Testis (tissue), 2 donors: ENCODE measurements at regions not wholly inside any gene's neighbourhood (a gene's known extent, or its start where the extent isn't known, plus 50 kb on each side); places are given as distances from the start of the nearest gene placed in this dataset.

Source experiments
- DNase-seq: peaks from one replicate; pipeline ENCODE4 v3.0.0-alpha.2; 2019
- H3K27ac ChIP-seq, 2 donors: fragments of 200-600 bp; sonication (generic); one replicate each; pipeline ENCODE4 v1.5.1; 2019
- H3K27me3 ChIP-seq: fragments of 200-600 bp; sonication (generic); one replicate; pipeline ENCODE4 v1.5.1; 2019
- H3K36me3 ChIP-seq: fragments of 200-600 bp; sonication (generic); one replicate; pipeline ENCODE4 v1.5.1; 2017; ENCODE audit warnings: low read depth; ENCODE audit errors: missing control alignments
- H3K4me1 ChIP-seq: fragments of 200-600 bp; sonication (generic); one replicate; pipeline ENCODE4 v1.5.1; 2019
- H3K4me3 ChIP-seq, 2 donors: fragments of 200-600 bp; sonication (generic); one replicate each; pipeline ENCODE4 v1.5.1; 2017 to 2019
- H3K9me3 ChIP-seq: fragments of 200-600 bp; sonication (generic); one replicate; pipeline ENCODE4 v1.5.1; 2017
- POLR2A ChIP-seq: fragments of 450-650 bp; IDR thresholded peaks from one replicate; pipeline ENCODE4 v1.6.1; 2017; ENCODE audit warnings: antibody characterized with exemption, mild to moderate bottlenecking, moderate library complexity
- WGBS, 2 donors: methylation state at CpG; one replicate each; pipeline ENCODE4 v1.1.5; 2018; 5-methylcytosine and 5-hydroxymethylcytosine counted together
- intact Hi-C: fragments of 100-400 bp; cut with DNase I; formaldehyde crosslinking; loops from one replicate; pipeline ENCODE4 v1.15.1; 2023; ENCODE audit warnings: low total_unique reads
- TF ChIP-seq, protein P1 (sequence below), 3 experiments: fragments of 450-650 bp in 2 of 3; fragments of 200-600 bp in 1 of 3; sonication (generic) in 1 of 3; IDR thresholded peaks; one replicate each; pipeline ENCODE4 v1.5.1; 2016 to 2019; ENCODE audit warnings: antibody characterized with exemption in 3 of 3, mild to moderate bottlenecking in 2 of 3, moderate library complexity in 1 of 3

DNA sequence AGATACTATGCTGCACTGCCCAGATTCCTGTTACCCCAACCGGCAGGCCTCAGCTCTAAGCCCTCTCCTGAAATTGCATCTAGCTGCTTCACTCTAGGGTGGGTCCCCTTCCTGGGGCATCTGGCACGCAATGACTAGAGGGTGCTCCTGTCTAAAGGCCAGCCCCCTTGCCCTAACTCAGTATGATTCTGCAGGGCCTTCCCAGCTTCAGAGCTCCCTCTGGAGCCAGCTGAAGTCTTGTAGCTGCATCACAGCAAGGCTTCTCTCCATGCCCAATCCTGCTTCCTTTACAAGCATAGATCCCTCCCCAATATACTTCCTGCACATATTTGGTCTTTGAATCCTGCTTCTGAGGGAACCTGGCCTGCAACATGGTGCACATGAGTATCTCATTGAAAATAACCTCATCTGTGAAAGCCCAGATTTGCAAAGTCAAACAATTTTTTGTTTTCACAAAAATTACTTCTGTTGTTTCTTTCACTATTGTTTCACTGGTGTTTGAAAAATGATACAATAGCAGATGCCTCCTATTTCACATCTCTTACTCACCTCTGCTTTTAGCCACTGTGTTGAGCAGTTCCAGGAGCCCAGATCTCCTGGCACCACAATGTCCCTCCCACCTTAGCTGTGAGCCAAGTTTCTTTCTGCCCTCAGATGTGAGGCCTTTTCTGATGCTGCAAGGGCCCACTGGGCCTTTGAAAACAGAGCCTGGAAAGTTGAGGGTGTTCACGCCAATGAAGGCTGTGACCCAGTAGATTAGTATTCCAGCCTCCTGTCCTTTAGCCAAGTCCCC, 169.5 kb upstream of the EGLN3 start:
- intact Hi-C loops, result no loop called here
- TF ChIP-seq POLR2A, result no peak
- TF ChIP-seq, protein P1, sequence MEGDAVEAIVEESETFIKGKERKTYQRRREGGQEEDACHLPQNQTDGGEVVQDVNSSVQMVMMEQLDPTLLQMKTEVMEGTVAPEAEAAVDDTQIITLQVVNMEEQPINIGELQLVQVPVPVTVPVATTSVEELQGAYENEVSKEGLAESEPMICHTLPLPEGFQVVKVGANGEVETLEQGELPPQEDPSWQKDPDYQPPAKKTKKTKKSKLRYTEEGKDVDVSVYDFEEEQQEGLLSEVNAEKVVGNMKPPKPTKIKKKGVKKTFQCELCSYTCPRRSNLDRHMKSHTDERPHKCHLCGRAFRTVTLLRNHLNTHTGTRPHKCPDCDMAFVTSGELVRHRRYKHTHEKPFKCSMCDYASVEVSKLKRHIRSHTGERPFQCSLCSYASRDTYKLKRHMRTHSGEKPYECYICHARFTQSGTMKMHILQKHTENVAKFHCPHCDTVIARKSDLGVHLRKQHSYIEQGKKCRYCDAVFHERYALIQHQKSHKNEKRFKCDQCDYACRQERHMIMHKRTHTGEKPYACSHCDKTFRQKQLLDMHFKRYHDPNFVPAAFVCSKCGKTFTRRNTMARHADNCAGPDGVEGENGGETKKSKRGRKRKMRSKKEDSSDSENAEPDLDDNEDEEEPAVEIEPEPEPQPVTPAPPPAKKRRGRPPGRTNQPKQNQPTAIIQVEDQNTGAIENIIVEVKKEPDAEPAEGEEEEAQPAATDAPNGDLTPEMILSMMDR (IDR thresholded peaks at IDR 0.05), result no peak

DNA sequence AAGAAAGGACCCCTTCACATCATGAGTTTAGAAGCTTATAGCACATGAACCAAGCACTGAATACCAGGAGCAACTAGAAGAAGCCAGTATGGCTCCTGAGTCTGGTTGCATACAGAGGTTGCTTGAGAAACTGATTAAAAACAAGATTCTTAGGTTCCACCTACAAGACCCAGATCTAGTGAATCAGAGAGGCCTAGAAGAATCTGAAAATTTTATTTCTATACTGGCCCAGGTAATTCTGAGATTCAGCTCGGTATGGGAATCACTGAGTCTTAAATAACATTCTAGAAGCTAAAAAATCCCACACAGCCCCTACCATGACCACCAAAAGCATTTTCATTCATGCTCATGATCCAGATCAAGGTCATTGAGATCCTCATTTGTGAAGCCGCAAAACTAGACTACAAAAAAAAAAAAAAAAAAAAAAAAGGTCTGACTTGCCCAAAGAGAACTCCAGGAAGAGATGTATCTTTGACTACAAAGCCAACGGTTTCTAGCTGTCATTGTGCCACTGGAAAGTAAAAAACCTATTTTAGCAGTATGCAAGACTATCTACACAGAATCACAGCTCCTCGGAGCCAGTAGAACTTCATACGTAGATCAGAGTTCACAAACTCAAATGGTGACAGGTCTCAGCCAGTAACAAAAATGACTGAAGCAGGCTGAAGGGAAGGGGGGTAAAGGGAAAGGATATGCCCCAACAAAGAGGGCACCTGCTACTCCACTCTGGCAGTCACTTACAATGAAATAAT, 168.4 kb upstream of the EGLN3 start:
- DNase-seq, result no peak
- Histone ChIP-seq H3K27me3 (no peaks in the 10 kb centered on the region), H3K4me3 (no peak overlapping the region), H3K36me3 (no peaks in the 10 kb centered on the region), H3K27ac (no peak overlapping the region), H3K9me3 (no peaks in the 10 kb centered on the region), H3K4me1 (no peaks in the 10 kb centered on the region)
- 87 to 92% methylated on average over 5 of the region's 5 CpGs for whole genome bisulfite sequencing, 2 donors
- intact Hi-C loops, result no loop called here
- TF ChIP-seq, protein P1 (IDR thresholded peaks at IDR 0.05), result no peak
- TF ChIP-seq POLR2A, result no peak

More for the DNA sequence above, 169.5 kb upstream of the EGLN3 start:
- 78 to 87% methylated on average over 3 of the region's 3 CpGs for WGBS, 2 donors
- DNase-seq, result no peak
- H3K27me3 ChIP-seq, result no peaks in the 10 kb centered on the region
- no peaks in the 10 kb centered on the region for H3K4me1 ChIP-seq
- H3K36me3 ChIP-seq, result no peaks in the 10 kb centered on the region
- H3K9me3 ChIP-seq, result no peaks in the 10 kb centered on the region
- H3K27ac ChIP-seq, result no peak overlapping the region
- H3K4me3 ChIP-seq, result no peak overlapping the region

DNA sequence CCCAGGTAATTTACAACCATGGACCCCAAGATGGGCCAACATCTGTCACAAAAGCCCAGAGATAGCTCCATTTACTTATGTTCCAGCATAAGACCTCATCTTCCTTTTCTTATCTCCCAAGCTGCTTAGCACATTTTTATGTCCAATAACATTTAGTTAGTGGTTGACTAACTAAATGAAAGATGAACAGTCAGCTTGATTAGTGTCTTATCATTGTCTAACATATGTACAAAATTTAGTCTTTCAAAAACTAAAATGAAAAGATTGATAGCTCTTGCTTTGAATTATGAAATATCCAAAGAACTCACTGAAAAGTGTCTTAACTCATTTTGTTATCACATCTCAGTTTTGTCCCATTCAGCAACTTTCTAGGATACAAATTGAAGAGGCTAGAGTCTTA, 163.1 kb upstream of the EGLN3 start:
- H3K27me3 ChIP-seq, result no peaks in the 10 kb centered on the region
- intact Hi-C loops, result no loop called here
- no peaks in the 10 kb centered on the region for H3K4me1 ChIP-seq
- H3K36me3 ChIP-seq, result no peaks in the 10 kb centered on the region
- no peaks in the 10 kb centered on the region for H3K9me3 ChIP-seq
- TF ChIP-seq, protein P1 (IDR thresholded peaks at IDR 0.05), result no peak
- TF ChIP-seq POLR2A, result no peak
- no peak overlapping the region for H3K4me3 ChIP-seq
- H3K27ac ChIP-seq, result no peak overlapping the region
- DNase-seq, result no peak

DNA sequence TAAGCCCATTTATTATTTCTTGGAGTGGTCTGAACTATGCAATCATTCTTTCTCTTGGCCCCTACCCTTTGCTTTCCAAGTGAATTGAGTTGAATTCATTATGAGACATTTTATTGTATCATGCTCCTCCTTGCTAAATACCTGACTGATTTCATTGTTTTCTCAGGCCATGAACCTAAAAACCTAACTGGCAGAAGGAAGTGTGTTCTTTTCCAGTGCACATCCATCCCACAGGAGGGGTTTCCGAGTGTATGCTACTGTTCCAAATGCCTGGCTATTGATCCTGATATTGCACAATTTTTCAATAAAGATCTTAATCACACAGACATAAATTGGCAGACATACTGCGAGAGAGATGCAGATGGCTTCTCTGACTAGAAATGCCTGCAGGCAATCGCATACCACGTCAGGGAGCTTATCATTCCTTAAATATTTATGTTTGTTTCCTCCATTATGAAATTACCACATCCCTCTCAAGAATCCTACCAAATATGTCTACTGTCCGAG, 162.2 kb upstream of the EGLN3 start:
- intact Hi-C loops, result no loop called here
- H3K9me3 ChIP-seq, result no peaks in the 10 kb centered on the region
- TF ChIP-seq POLR2A, result no peak
- TF ChIP-seq, protein P1 (IDR thresholded peaks at IDR 0.05), result no peak
- no peaks in the 10 kb centered on the region for H3K27me3 ChIP-seq
- no peak for DNase-seq
- H3K4me1 ChIP-seq, result no peaks in the 10 kb centered on the region
- no peak overlapping the region for H3K4me3 ChIP-seq
- H3K27ac ChIP-seq, result no peak overlapping the region
- WGBS, 2 donors, result 75 to 87% methylated on average over 5 of the region's 5 CpGs
- no peaks in the 10 kb centered on the region for H3K36me3 ChIP-seq
